K562 (cell line): ENCODE measurements at regions not wholly inside any gene's neighbourhood (a gene's known extent, or its start where the extent isn't known, plus 50 kb on each side); places are given as distances from the start of the nearest gene placed in this dataset.

Experiments used
- ATAC-seq: fragments of 200-7000 bp; cut with Tn5 transposase; 3 replicates; pipeline ENCODE4 v1.9.1; 2020; ENCODE audit warnings: moderate library complexity
- BruUV-seq: library from RNA; stranded (reverse); fragments of 400-500 nt; replicated peaks from 2 replicates; lab custom pipeline; 2021; lab: Mats Ljungman, UMichigan
- CTCF ChIA-PET: fragments of 300-600 bp; formaldehyde crosslinking; extraction: SDS; loops from one replicate; lab custom pipeline; 2021; ENCODE audit warnings: low intra/inter-chr PET ratio; lab: Yijun Ruan, JAX
- POLR2A ChIA-PET: fragments of 300-600, 350-650 bp; sonication (Branson Sonifier 250); formaldehyde crosslinking; extraction: SDS; loops from one replicate; lab custom pipeline; 2021; ENCODE audit warnings: antibody characterized with exemption, inconsistent platforms; lab: Yijun Ruan, JAX
- DNase-seq, 4 experiments: peaks; one replicate each; pipeline versions ENCODE4 v3.0.0 to v3.0.0-alpha.2; 2011 to 2018; ENCODE audit warnings: low spot score in 3 of 4, mixed read lengths in 3 of 4; ENCODE audit errors: extremely low read depth in 1 of 4
- FAIRE-seq: peaks from 2 replicates; lab custom pipeline; 2011; peaks lifted over from hg19 to GRCh38; lab: Jason Lieb, UNC
- H2AFZ ChIP-seq: 2 replicates; pipeline ENCODE4 v1.6.0; 2011; ENCODE audit warnings: low read depth, low read length, control low read depth, inconsistent platforms
- H3K27ac ChIP-seq: fragments of 200-600 bp; 3 replicates; pipeline ENCODE4 v1.8.0; 2011; ENCODE audit warnings: low read depth, mild to moderate bottlenecking, control low read depth, inconsistent platforms, low read length, moderate library complexity, mixed read lengths; ENCODE audit errors: extremely low read depth
- H3K27me3 ChIP-seq, 2 experiments: fragments of 300-600 bp in 1 of 2; 2 replicates in 1 of 2; 3 replicates in 1 of 2; pipeline versions ENCODE4 v1.6.0 to v1.8.0; 2011; ENCODE audit warnings: inconsistent platforms in 2 of 2, low read length in 2 of 2, mild to moderate bottlenecking in 1 of 2, mixed read lengths in 1 of 2, moderate library complexity in 1 of 2; ENCODE audit not compliant: control insufficient read depth in 2 of 2, insufficient read depth in 2 of 2
- H3K36me3 ChIP-seq: fragments of 300-600 bp; 3 replicates; pipeline ENCODE4 v1.8.0; 2011; ENCODE audit warnings: mild to moderate bottlenecking, low read length, inconsistent platforms; ENCODE audit not compliant: control insufficient read depth, insufficient read depth
- H3K4me1 ChIP-seq, 2 experiments: fragments of 200-600 bp in 1 of 2; replicated peaks in 1 of 2; 2 replicates in 1 of 2; 3 replicates in 1 of 2; pipeline versions ENCODE4 v1.5.1 to v1.8.0; 2011; ENCODE audit warnings: inconsistent platforms in 2 of 2, low read length in 2 of 2, mild to moderate bottlenecking in 1 of 2, mixed read lengths in 1 of 2, moderate library complexity in 1 of 2; ENCODE audit not compliant: control insufficient read depth in 2 of 2, insufficient read depth in 2 of 2
- H3K4me2 ChIP-seq: 2 replicates; pipeline ENCODE4 v1.6.1; 2011; ENCODE audit warnings: low read length, control low read depth, inconsistent platforms, mixed read lengths; ENCODE audit not compliant: insufficient read depth
- H3K4me3 ChIP-seq: fragments of 200-600 bp; sonication (generic), shearing (Covaris generic); 2 replicates; pipeline ENCODE4 v1.5.1; 2016; ENCODE audit warnings: control low read depth, inconsistent platforms
- H3K79me2 ChIP-seq: fragments of 200-600 bp; 3 replicates; pipeline ENCODE4 v1.8.0; 2011; ENCODE audit warnings: low read length, inconsistent platforms; ENCODE audit not compliant: control insufficient read depth, insufficient read depth
- H3K9ac ChIP-seq, 2 experiments: 2 replicates each; pipeline versions ENCODE4 v1.6.0 to v1.6.1; 2011; ENCODE audit warnings: low read depth in 2 of 2, low read length in 2 of 2, control low read depth in 1 of 2, inconsistent platforms in 1 of 2, mild to moderate bottlenecking in 1 of 2, mixed read lengths in 1 of 2; ENCODE audit not compliant: insufficient read depth in 1 of 2
- H3K9me1 ChIP-seq: one replicate; pipeline ENCODE4 v1.6.0; 2011; ENCODE audit warnings: inconsistent platforms, mild to moderate bottlenecking, low read length, moderate library complexity; ENCODE audit not compliant: control insufficient read depth, insufficient read depth
- H3K9me3 ChIP-seq: replicated peaks from 2 replicates; pipeline ENCODE4 v1.5.1; 2011; ENCODE audit warnings: low read depth, low read length, inconsistent platforms; ENCODE audit not compliant: control insufficient read depth, insufficient read depth
- H4K20me1 ChIP-seq: replicated peaks from 2 replicates; pipeline ENCODE4 v1.6.1; 2011; ENCODE audit warnings: low read length, inconsistent platforms, mixed read lengths; ENCODE audit not compliant: control insufficient read depth, insufficient read depth
- BRD9 ChIP-seq: fragments of 450-650 bp; IDR thresholded peaks from 2 replicates; pipeline ENCODE4 v1.6.1; 2018; ENCODE audit warnings: low read depth; ENCODE audit not compliant: partially characterized antibody
- CTCF ChIP-seq, 3 experiments: IDR thresholded peaks in 2 of 3; conservative IDR thresholded peaks in 1 of 3; 2 replicates each; pipeline ENCODE4 v1.5.1; 2011 to 2012; ENCODE audit warnings: low read length in 3 of 3, mild to moderate bottlenecking in 3 of 3, control low read depth in 2 of 3, improper control_type of control experiment in 1 of 3, inconsistent platforms in 1 of 3, low read depth in 1 of 3, mixed read lengths in 1 of 3, moderate library complexity in 1 of 3; ENCODE audit not compliant: insufficient read depth in 2 of 3
- ZBTB11 ChIP-seq, 3 experiments: fragments of 200-800 bp in 1 of 3; fragments of 250-450 bp in 1 of 3; fragments of 450-650 bp in 1 of 3; sonication (Bioruptor Pico) in 1 of 3; sonication (Bioruptor generic) in 1 of 3; formaldehyde crosslinking in 1 of 3; IDR thresholded peaks; 2 replicates each; pipeline versions ENCODE4 v1.6.1 to v1.8.0; 2016 to 2022; ENCODE audit warnings: mild to moderate bottlenecking in 2 of 3, missing genetic modification characterization in 2 of 3, missing compliant biosample characterization in 1 of 3, moderate library complexity in 1 of 3
- WGBS: fragments of 100-300 bp; shearing (Covaris generic); methylation state at CpG from one replicate; pipeline ENCODE4 v1.1.6; 2016; ENCODE audit warnings: low coverage, mixed read lengths; ENCODE audit not compliant: insufficient coverage; ENCODE audit errors: missing lambda C conversion rate; 5-methylcytosine and 5-hydroxymethylcytosine counted together
- in situ Hi-C: fragments of 300-500 bp; cut with MboI; formaldehyde crosslinking; loops from 4 replicates; pipeline ENCODE4 v1.15.0; 2018; ENCODE audit warnings: inconsistent platforms, mixed read lengths
- intact Hi-C: fragments of 100-400 bp; cut with micrococcal nuclease; formaldehyde crosslinking; loops from 2 replicates; pipeline ENCODE4 v1.14.2; 2022

- 7% methylated on average over 2 of the region's 2 CpGs for WGBS
- no peaks in the 10 kb centered on the region for H3K9me3 ChIP-seq
- H4K20me1 ChIP-seq = no peaks in the 10 kb centered on the region
- no peak overlapping the region for H3K4me3 ChIP-seq
- H3K79me2 ChIP-seq = no peaks in the 10 kb centered on the region
- ChIA-PET CTCF (no interaction called here), POLR2A (no interaction called here)
- H3K27me3 ChIP-seq = no peaks in the 10 kb centered on the region
- H3K9me1 ChIP-seq = no peaks in the 10 kb centered on the region
- DNase-seq (no peak), FAIRE-seq (no peak), ATAC-seq (no peak)
- intact Hi-C loops = no loop called here
- no peak overlapping the region for H2AFZ ChIP-seq
- in situ Hi-C loops = loop anchor here (10.0 kb wide), 1 partner anchor 404 kb away; no protein-coding TSS in a partner anchor
- H3K36me3 ChIP-seq = no peaks in the 10 kb centered on the region
- TF ChIP-seq CTCF (IDR thresholded peaks at IDR 0.05 in 2 of 3, conservative IDR thresholded peaks at IDR 0.05 in 1 of 3; ENCODE audit: insufficient read depth in 2 of 3, low read depth in 1 of 3, low read length in 3 of 3) (no peak), ZBTB11 (CRISPR knock-in tag; IDR thresholded peaks at IDR 0.05) (no peak), BRD9 (no peak)
- no TSS peak for BruUV-seq
- H3K9ac ChIP-seq = no peak overlapping the region
- no peak overlapping the region for H3K4me2 ChIP-seq
- H3K27ac ChIP-seq = no peak overlapping the region
- no peaks in the 10 kb centered on the region for H3K4me1 ChIP-seq
Measured at GRCh38 chrX:3230496-3230895, 116.0 kb downstream of the MXRA5 start.
